Thyroid gland (tissue), 4 donors: ENCODE measurements at regions not wholly inside any gene's neighbourhood (a gene's known extent, or its start where the extent isn't known, plus 50 kb on each side); places are given as distances from the start of the nearest gene placed in this dataset.

Experiments used
- DNase-seq, 2 donors: peaks; one replicate each; pipeline ENCODE4 v3.0.0-alpha.2; 2019
- H3K27ac ChIP-seq, 3 donors: fragments of 200-600 bp; sonication (generic); 1 replicate in 2 of 3; 2 replicates in 1 of 3; pipeline ENCODE4 v1.5.1; 2016 to 2019; ENCODE audit warnings: mild to moderate bottlenecking in 1 of 3, moderate library complexity in 1 of 3
- H3K27me3 ChIP-seq: fragments of 200-600 bp; sonication (generic); one replicate; pipeline ENCODE4 v1.5.1; 2019
- H3K36me3 ChIP-seq, 2 donors: fragments of 200-600 bp; sonication (generic); one replicate each; pipeline ENCODE4 v1.5.1; 2016 to 2019
- H3K4me1 ChIP-seq, 2 donors: fragments of 200-600 bp; sonication (generic); one replicate each; pipeline ENCODE4 v1.5.1; 2017 to 2019
- H3K4me3 ChIP-seq, 3 donors: fragments of 200-600 bp; sonication (generic); replicated peaks in 1 of 3; 1 replicate in 2 of 3; 2 replicates in 1 of 3; pipeline ENCODE4 v1.5.1; 2016; ENCODE audit warnings: mild to moderate bottlenecking in 1 of 3
- H3K9me3 ChIP-seq: fragments of 200-600 bp; sonication (generic); one replicate; pipeline ENCODE4 v1.5.1; 2017
- POLR2A ChIP-seq, 2 donors: fragments of 450-650 bp; IDR thresholded peaks; one replicate each; pipeline ENCODE4 v1.6.1; 2017; ENCODE audit warnings: antibody characterized with exemption in 2 of 2, mild to moderate bottlenecking in 2 of 2, moderate library complexity in 1 of 2
- WGBS, 2 donors: methylation state at CpG; one replicate each; pipeline ENCODE4 v1.1.5; 2017; 5-methylcytosine and 5-hydroxymethylcytosine counted together
- intact Hi-C: fragments of 100-400 bp; cut with DNase I; formaldehyde crosslinking; loops from one replicate; pipeline ENCODE4 v1.15.1; 2023
- TF ChIP-seq, protein P1 (sequence below), 6 experiments: fragments of 200-600 bp in 3 of 6; fragments of 450-650 bp in 3 of 6; sonication (generic) in 3 of 6; IDR thresholded peaks; one replicate each; pipeline ENCODE4 v1.5.1; 2016 to 2019; ENCODE audit warnings: antibody characterized with exemption in 6 of 6, mild to moderate bottlenecking in 2 of 6, inconsistent platforms in 1 of 6, moderate library complexity in 1 of 6

DNA sequence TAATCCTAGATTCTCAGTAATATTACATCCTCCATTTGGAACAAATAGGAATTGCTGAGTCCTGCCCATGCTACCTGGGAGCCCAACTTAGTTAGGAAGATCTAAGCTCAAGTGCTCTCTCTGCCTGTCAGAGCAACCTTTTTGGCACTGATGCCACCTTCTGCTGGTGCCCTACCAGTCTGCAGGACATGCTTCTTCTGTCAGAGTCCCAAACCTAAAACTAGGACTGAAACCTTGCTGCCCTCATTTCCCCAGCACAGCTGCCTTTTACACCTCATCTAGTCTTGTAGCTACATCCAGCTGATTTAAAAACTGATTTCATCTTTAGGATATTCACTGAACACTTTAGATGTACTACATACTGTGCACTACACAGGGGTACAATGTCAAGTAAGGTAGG, 118.7 kb downstream of the LYPLAL1 start:
- H3K4me3 ChIP-seq: no peak overlapping the region
- intact Hi-C loops: no loop called here
- H3K36me3 ChIP-seq: no peaks in the 10 kb centered on the region
- TF ChIP-seq, protein P1, sequence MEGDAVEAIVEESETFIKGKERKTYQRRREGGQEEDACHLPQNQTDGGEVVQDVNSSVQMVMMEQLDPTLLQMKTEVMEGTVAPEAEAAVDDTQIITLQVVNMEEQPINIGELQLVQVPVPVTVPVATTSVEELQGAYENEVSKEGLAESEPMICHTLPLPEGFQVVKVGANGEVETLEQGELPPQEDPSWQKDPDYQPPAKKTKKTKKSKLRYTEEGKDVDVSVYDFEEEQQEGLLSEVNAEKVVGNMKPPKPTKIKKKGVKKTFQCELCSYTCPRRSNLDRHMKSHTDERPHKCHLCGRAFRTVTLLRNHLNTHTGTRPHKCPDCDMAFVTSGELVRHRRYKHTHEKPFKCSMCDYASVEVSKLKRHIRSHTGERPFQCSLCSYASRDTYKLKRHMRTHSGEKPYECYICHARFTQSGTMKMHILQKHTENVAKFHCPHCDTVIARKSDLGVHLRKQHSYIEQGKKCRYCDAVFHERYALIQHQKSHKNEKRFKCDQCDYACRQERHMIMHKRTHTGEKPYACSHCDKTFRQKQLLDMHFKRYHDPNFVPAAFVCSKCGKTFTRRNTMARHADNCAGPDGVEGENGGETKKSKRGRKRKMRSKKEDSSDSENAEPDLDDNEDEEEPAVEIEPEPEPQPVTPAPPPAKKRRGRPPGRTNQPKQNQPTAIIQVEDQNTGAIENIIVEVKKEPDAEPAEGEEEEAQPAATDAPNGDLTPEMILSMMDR (IDR thresholded peaks at IDR 0.05): no peak
- no peaks in the 10 kb centered on the region for H3K27me3 ChIP-seq
- H3K27ac ChIP-seq: no peak overlapping the region
- no peaks in the 10 kb centered on the region for H3K9me3 ChIP-seq
- no peak for DNase-seq
- H3K4me1 ChIP-seq: peaks cover 4 to 8% of the 10 kb centered on the region in 2 donors

DNA sequence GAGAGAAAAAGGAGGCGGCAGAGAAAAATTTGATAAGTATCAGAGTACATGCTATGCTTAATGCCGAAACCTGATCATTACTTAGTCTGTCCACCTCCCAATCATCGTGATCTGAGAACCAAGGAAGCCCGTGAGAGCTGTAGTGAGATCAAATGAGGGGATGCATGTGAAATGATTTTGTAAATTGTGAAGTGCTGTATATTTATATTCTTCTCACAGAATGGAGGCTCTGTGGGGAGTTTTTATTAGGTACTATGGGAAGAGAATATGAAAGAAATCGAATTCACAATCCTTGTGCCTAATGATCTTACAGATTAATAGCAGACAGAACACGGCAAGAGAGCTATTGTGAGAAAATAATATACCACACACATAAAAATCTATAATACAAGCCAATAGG, 115.5 kb downstream of the LYPLAL1 start:
- TF ChIP-seq, protein P1 (IDR thresholded peaks at IDR 0.05): no peak
- TF ChIP-seq POLR2A (IDR thresholded peaks at IDR 0.05): no peak
- Histone ChIP-seq H3K4me1 (no peaks in the 10 kb centered on the region), H3K9me3 (no peaks in the 10 kb centered on the region), H3K36me3 (no peaks in the 10 kb centered on the region), H3K27me3 (no peaks in the 10 kb centered on the region), H3K27ac (no peak overlapping the region), H3K4me3 (no peak overlapping the region)
- intact Hi-C loops: no loop called here
- WGBS, 2 donors: 79 to 88% methylated on average over 6 of the region's 6 CpGs
- DNase-seq: no peak

DNA sequence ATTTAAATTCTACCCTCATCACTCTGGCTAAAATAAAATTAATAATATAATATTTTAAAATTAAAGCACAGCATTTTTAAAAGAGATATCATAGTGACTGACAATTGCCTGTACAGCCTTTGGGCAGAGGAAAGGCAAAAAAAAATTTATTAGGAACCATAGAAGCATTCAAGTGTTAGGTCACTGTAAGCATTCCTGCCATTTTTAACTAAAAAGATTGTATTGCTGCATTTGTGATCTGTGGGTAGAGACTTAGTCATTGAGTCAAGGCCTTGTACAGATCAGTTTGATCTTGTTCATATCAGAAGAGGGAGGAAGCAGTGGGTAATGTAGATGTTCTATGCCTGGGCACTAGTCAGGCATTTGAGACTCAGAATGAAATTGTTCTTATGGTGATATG, 109.9 kb downstream of the LYPLAL1 start:
- H3K36me3 ChIP-seq: no peaks in the 10 kb centered on the region
- H3K27me3 ChIP-seq: no peaks in the 10 kb centered on the region
- H3K4me3 ChIP-seq: no peak overlapping the region
- H3K9me3 ChIP-seq: no peaks in the 10 kb centered on the region
- no peak for TF ChIP-seq POLR2A (IDR thresholded peaks at IDR 0.05)
- TF ChIP-seq, protein P1 (IDR thresholded peaks at IDR 0.05): no peak
- intact Hi-C loops: no loop called here
- DNase-seq: no peak
- no peaks in the 10 kb centered on the region for H3K4me1 ChIP-seq
- no peak overlapping the region for H3K27ac ChIP-seq

DNA sequence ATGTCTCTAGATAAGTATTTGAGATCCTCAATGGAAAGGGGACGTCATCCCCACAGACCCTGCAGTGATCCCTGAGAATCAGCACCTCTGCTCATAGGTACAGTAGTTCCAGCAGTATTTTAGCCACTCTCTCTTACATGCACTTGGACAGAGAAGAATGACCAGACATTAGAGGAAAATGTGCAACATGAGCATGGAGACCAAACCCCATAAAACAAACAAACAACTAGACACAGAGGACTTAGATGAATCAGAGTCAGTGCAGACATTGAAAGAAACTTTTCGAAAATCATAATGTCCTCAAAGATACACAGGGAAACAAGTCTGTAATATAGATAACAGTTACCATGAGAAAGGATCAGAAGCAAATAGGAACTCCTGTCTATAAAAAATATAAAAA, 108.2 kb downstream of the LYPLAL1 start:
- intact Hi-C loops: no loop called here
- Histone ChIP-seq H3K9me3 (no peaks in the 10 kb centered on the region), H3K27ac (no peak overlapping the region), H3K4me3 (no peak overlapping the region), H3K36me3 (no peaks in the 10 kb centered on the region), H3K4me1 (no peaks in the 10 kb centered on the region), H3K27me3 (no peaks in the 10 kb centered on the region)
- TF ChIP-seq POLR2A (IDR thresholded peaks at IDR 0.05): no peak
- TF ChIP-seq, protein P1 (IDR thresholded peaks at IDR 0.05): no peak
- no peak for DNase-seq
- WGBS, 2 donors: 96 to 97% methylated on average over 2 of the region's 2 CpGs

DNA sequence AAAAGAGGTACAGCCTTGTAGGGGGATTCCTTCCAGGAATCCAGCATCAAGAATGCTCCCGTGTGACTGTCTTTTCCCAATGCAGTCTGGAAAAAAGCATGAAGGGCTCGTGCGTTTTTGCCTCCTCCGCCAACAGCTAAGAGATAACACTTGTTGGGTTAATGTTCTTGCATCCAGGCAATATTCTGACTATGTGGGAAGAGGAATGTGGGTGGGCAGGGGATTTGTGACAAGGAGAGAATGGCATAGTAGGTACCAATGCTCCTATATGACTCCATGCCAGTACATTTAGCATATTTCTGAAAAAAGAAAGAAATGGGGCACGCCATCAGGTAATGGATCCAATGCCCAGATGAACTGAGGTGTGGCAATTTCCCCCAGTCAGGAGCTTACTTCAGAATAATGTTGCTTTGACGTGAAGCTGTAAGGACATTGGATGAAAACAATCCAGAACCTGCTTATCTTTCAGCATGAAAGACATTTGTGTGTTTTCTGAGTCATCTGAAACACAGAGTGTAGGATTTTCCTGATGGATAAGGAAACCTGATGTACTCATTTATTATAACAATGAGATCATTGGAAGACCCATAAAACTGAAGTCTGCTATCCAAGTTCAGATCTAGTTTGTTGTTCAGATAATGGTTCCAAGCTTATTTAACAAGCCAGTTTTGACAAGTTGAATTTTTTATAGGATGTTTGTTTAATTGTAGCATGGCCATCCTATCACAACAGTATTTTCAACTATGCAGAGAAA, 105.5 kb downstream of the LYPLAL1 start:
- TF ChIP-seq, protein P1 (IDR thresholded peaks at IDR 0.05): no peak
- TF ChIP-seq POLR2A (IDR thresholded peaks at IDR 0.05): no peak
- Histone ChIP-seq H3K36me3 (no peaks in the 10 kb centered on the region), H3K4me3 (no peak overlapping the region), H3K27ac (no peak overlapping the region), H3K4me1 (no peaks in the 10 kb centered on the region), H3K9me3 (no peaks in the 10 kb centered on the region), H3K27me3 (no peaks in the 10 kb centered on the region)
- intact Hi-C loops: no loop called here
- no peak for DNase-seq
- 84 to 94% methylated on average over 6 of the region's 6 CpGs for WGBS, 2 donors
